ENCODE measurements at regions not wholly inside any gene's neighbourhood (a gene's known extent, or its start where the extent isn't known, plus 50 kb on each side); places are given as distances from the start of the nearest gene placed in this dataset.
"Not testable (repeated sequence)": the region's sequence is repeated elsewhere in the genome, so short reads cannot be mapped to it uniquely, and the experiment has no call there.

DNA sequence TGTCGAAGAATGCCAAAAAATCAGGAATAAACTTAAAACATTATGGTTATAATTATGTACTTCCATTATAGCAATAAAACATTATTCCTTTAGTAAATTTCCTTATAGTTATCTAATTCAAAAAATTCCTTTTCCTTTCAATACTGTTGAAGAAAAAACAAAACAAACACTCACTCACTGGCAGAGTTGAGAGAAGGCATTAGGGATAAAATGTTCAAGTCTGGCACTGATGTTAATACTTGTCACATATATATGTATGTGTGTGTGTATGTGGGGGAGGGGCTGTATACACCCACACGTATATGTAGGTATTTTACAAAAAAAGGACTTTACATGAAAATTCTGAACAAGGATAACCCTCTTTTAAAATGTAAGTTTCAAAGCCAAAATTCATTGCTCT lies 150.2 kb upstream of the MEOX2 start:
- DNase-seq (ENCODE audit: low read depth in 2 of 3, low spot score in 1 of 3): no peak

DNA sequence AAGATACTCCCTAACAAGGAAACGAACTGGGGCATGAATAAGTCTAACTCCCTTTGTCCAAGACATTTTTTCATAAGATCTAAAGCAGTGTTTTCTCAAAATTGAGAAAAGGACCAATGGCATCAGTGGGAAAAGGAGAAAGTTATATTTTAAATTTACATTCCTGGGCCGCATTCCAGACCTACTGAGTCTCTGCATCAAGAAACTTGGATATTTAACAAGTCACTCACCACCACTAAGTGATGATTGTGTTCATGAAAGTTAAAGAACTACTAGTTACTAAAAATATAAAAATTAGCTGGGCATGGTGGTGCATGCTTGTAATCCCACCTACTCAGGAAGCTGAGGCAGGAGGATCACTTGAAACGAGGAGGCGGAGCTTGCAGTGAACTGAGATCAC lies 149.6 kb upstream of the MEOX2 start:
- no peak for DNase-seq (ENCODE audit: low read depth in 2 of 3, low spot score in 1 of 3)

DNA sequence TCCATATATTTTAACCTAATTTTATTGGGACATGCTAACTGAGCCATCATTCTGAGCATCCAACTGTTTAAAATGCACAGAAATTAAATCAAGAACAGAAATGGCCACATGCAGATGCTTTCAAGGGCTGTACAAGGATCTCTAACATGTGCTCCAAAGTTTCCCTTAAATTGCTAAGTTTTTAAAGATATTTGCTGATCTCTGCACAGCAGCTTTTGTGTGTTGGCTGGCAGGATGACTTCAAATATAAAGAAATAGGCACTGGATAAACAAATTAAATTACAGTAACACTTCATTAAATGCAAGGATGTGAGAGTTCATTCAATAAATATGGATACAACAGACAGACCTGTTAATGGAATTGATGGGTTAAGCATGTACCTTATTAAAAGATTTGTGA lies 148.0 kb upstream of the MEOX2 start:
- DNase-seq (ENCODE audit: low read depth in 2 of 3, low spot score in 1 of 3): no peak

DNA sequence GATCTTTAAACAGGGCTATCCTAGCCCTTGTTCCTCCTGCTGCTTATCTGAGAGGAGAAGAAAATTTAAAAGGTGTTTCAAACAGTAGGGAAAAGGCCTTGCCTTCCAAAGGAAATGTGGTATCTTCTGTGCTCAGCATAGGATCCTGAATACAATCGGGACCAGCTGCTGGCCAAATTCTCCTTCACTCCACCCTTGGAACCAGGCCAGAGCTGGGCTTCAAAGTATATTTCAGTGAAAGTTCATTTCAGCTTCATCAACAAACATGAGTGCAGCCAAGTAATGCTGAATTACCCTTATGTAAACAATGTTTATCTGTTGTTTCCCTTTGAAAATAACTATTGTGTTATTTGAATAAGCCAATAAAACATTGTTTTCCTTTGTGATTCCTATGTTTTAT lies 146.5 kb upstream of the MEOX2 start:
- no peak for DNase-seq (ENCODE audit: low read depth in 2 of 3, low spot score in 1 of 3)

DNA sequence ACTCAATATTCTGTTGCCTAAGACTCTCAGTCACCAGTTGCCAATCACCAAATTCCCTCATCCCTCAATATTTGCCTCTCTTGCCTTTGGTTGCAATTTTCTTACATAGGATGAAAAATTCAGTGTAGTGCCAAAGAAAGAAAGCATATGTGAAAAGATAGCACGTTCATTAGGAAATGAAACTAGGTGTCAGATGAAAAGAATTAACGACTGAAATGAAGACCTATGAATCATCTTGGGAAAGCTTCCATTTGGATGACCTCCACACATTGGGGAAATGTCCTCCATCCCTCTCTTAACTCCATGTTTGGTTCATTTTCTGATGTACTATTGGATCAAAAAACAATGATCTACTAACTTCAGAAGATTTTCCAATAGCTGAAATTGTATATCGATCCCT lies 145.1 kb upstream of the MEOX2 start:
- no peak for DNase-seq (ENCODE audit: low read depth in 2 of 3, low spot score in 1 of 3)

DNA sequence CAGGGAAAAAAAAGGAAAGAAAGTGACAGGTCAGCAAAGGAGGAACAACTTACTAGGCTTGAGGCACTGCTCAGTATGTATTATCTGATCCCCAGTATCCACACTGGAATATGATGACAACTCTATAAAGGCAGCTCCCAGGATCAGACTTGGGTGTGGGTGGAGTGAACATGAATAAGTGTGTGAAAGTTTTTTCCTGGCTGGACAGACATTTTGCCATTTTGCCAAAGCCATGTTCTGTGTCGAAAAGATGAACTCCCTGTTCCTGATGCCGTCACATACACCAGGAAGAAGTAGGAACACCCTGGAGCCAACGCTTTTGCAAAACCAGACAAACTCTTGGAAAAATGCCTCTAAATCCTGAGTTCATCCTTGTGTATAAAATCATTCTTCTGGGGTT lies 143.2 kb upstream of the MEOX2 start:
- no peak for DNase-seq (ENCODE audit: low read depth in 2 of 3, low spot score in 1 of 3)

DNA sequence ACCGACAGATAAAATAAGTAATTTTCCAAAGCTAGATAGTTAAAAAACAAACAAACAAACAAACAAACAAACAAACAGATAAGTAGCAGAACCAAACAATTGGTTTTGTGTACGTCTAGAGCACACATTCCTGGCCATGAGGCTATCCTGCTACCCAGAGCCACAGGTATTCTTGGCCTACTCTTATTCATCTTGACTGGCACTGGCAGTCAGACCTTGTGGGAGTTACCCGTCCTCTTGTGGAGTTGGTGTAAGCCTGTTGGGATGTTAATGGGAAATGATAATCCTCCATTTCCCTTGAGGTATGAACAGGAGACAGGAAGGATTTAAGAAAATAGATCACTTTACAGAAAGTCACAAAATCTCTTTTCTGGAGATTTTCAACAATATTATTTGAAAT lies 142.4 kb upstream of the MEOX2 start:
- DNase-seq (ENCODE audit: low read depth in 2 of 3, low spot score in 1 of 3): no peak

DNA sequence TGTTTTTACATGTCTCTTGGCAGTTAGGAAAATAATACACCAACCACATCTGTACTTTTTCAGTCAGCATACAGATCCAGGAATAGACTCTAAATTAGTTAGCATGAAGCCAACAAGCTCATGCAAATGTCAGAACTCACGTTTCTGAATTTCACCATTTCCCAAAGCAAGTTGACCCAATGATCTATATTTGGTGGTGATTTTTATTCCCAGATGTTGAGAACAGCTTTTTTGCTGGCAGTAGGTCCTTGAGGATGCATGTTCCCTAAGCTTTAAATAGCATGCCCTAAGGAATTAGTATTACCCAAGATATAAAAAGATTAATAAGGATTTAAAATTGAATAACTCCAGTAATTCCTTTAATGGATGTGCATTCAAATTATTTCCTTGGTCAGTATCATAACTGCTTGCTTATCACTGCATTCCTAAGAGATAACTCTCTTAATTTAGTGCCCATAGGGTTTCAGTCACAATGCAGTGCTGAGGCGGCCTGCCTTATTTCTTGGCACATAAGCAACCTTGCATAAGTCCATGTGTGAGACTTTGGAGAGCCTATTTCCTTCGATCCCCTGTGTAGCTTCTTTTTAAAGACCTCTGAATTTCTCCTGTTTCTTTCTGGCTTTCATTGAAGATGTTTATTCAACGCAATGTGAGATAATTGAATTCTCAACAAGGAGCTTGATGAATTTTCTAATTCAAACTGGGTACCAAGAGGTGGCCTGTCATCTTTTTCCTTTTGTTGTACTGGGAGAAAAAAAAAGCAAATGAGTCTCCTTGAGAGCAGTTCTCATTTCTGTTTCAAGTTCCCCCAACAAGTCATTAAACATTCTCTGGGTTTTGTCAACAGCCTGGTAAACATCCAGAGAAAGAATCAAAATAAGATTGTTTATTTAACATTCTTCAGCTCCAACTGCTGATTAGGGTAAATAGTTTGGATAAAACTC lies 135.3 kb upstream of the MEOX2 start:
- DNase-seq (ENCODE audit: low read depth in 2 of 3, low spot score in 1 of 3): no peak

DNA sequence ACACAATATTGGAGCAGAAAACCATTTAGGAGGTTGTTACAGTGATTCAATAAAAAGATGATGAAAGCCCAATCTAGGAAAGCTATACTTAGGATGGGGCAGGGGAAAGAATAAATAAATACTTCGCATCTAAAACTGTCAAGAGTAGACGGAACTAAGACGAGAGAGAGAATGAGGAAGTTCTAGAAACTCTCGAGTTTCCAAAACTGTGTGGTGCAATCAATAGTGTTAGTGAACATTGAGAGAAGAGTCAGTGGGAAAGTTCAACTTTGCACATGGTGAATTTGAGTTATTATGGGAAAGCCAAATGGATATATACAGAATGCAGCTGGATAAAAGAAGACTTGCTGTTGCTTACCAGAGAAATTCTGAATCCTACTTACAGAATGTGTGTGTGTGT lies 133.8 kb upstream of the MEOX2 start:
- no peak for DNase-seq (ENCODE audit: low read depth in 2 of 3, low spot score in 1 of 3)

DNA sequence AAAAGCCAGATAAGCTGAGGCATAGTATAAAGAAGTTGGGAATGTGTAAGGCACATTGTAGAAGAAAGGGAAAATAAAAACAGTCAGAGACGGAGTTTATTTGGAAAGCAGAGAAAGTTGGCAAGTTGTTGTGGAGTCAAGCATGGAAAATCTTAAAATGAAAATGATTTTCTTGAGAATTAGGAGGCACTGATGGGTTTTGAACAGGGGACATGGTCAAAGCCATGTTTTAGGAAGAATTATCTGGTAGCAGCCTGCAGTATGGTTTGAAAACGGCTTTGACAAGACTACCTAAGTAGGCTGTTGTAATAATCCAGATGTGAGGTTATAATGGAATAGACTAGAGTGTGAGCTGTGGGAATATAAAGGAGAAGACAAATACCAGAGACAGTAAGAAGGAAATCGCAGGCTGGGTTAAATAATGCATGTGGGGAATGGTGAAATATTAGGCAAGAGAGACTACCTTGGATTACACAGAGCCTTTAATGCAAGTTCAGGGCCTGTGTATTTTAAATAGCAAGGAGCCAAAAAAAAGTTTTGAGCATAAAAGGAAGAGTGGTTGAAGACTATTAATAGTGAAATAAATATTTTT lies 130.4 kb upstream of the MEOX2 start:
- DNase-seq (ENCODE audit: low read depth in 2 of 3, low spot score in 1 of 3): no peak

DNA sequence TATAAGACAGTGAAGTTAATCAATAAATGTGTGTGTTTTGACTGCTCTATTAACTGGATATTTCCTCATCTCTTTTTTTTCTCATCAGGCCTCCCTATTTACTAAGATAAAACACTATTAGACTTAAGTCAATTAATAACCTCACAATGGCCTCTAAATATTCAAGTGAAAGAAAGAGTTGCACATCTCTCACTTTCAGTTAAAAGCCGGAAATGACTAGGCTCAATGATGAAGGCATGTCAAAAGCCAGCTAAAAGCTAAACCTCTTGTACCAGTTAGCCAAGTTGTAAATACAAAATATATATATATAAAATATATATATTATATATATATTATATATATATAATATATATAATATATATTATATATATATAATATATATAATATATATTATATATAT lies 127.0 kb upstream of the MEOX2 start:
- no peak for DNase-seq (ENCODE audit: low read depth in 2 of 3, low spot score in 1 of 3)

DNA sequence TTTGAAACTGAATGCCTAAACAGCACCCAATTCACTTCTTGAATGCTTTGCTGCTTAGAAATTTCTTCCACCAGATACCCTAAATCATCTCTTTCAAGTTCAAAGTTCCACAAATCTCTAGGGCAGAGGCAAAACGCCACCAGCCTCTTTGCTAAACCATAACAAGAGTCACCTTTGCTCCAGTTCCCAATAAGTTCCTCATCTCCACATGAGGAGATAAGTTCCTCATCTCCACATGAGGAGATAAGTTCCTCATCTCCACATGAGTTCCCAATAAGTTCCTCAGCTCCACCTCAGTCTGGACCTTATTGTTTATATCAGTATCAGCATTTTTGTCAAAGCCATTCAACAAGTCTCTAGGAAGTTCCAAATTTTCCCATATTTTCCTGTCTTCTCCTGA lies 123.9 kb upstream of the MEOX2 start:
- not testable (repeated sequence) for DNase-seq (ENCODE audit: low read depth in 2 of 3, low spot score in 1 of 3)

DNA sequence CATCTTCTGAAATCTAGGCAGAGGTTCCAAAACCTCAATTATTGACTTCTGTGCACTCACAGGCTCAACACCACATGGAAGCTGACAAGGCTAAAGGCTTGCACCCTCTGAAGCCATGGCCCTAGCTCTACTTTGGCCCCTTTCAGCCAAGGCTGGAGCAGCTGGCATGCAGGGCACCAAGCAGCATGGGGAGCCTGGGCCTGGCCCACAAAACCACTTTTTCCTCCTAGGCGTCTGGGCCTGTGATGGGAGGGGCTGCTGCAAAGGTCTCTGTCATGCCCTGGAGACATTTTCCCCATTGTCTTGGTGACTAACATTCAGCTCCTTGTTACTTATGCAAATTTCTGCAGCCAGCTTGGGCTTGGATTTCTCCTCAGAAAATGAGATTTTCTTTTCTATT lies 123.5 kb upstream of the MEOX2 start:
- DNase-seq (ENCODE audit: low read depth in 2 of 3, low spot score in 1 of 3): not testable (repeated sequence)

DNA sequence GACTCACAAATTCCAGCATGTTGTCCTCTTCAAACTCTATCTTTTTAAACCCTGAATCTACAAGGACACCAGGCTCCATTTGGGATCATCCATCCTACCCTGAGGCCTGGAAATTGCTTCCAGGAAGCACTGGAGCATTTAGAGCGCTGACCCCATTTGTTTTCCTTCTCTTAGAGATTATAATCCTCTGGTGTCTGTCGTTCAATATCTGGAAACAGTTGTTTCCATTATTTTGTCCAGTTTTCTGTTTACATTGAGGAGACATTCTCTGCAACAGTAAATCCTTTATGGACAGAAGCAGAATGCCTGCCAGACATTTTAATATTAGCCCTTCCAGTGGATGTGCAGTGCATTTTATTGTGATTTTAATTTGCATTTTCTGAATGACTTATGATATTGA lies 119.4 kb upstream of the MEOX2 start:
- DNase-seq (ENCODE audit: low read depth in 2 of 3, low spot score in 1 of 3): no peak

DNA sequence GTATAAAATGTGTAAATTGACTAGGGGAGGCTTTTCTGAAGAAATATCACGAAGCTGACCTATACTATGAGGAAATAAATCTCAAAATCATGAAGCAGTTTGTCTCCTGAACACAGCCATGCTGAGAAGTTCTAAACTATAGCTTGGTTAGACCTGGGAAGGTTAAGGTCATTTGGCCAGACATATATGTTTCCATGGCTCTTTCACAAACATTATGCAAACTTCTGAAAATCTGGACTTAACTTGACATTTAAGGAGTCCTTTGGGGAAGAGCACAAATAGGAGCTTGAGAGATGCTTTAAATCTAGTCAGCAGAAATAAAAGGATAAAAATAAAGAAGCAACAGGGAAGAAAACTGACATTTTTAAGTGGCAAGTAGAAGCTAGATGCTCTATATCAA lies 115.9 kb upstream of the MEOX2 start:
- DNase-seq (ENCODE audit: low read depth in 2 of 3, low spot score in 1 of 3): no peak

DNA sequence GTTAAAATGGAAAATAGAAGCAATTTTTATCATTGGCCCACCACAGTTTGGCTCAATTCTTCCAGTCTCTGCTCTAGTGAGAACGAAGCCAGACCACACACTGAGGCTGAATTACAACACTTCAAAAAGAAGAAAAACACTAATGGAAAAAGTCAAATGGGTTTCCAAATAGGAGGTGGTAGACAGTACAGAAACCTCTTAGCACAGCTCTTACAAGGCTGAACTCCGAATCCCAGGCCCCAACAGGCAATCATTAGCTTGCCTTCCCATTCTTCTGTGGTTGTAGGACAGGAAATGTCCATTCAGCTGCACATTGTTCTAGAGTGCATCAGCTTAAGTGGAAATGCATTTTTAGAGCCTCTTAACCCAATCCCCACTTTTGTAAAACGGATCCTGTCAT lies 115.1 kb upstream of the MEOX2 start:
- DNase-seq (ENCODE audit: low read depth in 2 of 3, low spot score in 1 of 3): no peak

DNA sequence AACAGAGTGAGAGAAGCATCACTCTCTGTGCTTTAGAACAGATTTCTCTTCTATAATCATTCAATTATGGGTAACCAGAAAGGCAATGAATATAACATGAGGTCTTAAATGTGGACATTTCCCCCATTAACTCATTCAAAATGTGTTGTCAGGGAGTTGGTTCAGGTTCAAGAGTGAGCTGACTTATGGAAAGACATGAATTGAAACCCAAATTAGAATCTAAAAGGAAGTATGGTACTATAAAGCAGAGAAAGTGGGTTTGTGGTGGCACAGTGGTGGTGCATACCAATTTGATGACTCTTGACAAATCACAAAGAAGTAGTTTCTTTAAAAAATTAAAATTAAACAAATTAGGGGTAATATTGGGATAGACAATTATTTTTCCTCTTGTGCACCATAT lies 114.6 kb upstream of the MEOX2 start:
- no peak for DNase-seq (ENCODE audit: low read depth in 2 of 3, low spot score in 1 of 3)

DNA sequence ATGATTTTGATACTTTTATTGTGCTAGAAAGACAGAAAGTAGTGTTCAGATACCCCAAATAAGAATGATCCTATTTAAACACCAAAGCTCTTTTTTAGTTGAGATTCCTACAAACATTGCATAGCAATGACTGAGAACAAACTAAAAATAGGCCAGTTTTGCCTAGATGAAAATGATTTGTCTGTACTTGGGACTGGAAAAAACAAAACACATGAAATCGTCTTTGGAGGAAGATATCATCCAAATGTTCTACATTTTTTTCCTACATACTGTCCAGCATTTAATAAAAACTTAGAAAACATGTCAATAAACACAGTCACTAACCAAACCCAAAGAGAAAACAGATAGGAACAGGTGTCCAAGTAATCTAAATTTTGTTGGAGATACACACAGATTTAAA lies 111.6 kb upstream of the MEOX2 start:
- no peak for DNase-seq (ENCODE audit: low read depth in 2 of 3, low spot score in 1 of 3)

DNA sequence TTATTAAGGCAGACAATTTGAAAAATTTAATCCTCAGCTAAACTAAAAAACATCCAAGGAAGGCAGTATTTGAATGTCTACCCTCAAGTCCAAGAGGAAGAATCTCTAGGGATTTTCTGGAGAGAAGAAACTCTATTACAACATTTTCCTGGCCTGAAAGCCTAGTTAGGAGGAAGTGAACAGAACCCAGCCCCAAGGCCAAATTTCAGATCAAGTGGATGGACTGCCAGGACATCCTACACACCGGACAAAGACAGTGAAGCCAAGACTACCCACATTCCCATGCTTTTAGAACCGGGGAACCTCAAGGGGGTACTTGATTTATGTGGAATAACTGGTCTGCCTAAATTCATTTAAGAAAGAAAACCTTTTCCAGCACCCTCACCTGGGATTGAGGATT lies 108.9 kb upstream of the MEOX2 start:
- DNase-seq (ENCODE audit: low read depth in 2 of 3, low spot score in 1 of 3): no peak

DNA sequence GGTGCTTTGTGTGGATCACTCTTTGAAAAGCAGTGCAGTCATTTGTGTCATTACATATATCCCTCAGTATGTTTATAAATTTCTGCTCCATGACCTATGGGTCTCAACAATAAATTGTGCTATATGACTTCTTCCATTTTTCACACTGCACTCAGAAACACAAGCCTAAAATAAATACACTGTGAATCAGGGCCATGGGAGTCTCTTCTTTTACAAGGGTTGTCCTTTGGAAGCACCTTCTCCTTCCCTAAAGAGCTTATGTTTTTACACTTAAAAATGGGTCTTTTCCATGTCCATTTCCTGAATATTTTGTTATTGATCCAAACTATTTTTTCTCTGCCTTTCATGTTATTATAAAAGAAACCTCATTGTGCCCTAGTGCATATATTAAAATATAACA lies 108.3 kb upstream of the MEOX2 start:
- DNase-seq (ENCODE audit: low read depth in 2 of 3, low spot score in 1 of 3): no peak

DNA sequence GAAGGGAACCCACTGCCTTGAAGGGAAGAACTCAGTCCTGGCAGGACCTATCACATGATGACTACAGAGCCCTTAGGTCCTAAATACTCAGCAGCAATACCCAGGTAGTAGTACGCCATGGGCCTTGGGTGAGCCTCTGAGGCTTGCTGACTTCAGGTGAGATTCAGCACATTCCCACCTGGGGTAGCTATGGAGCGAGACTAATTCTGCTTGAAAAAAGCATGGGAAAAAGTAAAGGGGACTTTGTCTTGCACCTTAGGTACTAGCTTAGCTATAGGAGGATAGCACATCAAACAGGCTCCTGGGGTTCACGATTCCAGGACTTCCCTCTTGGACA lies 98.2 kb upstream of the MEOX2 start:
- no peak for DNase-seq (ENCODE audit: low read depth in 2 of 3, low spot score in 1 of 3)

DNA sequence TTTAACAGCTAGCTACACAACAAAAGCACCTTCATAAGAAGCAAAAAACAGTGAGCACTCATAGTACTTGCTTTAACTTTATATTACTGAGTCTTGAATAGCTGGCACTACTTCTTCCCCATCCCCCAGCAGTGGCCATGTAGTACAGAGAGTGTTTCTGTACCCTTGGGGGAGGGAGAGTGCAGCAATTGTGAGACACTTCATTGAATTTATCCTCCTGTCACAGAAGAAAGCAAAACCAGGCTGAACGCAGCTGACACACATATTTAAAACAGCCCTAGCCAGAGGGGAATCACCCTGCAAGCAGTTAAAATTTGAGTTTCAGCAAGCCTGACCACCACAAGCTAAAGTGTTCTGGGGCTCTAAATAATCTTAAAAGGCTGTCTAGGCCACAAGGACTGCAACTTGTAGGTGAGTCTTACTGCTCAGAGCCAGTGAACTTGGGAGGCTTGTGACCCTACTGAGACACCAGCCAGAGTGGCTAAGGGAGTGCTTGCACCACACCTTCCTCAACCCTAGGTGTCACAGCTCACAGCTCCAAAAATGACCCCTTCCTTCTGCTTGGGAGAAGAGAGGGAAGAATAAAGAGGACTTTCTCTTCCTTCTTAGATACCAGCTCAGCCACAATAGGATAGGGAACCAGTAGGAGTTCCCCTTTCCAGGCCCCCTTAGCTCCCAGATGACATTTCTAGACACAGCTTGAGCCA lies 97.7 kb upstream of the MEOX2 start:
- no peak for DNase-seq (ENCODE audit: low read depth in 2 of 3, low spot score in 1 of 3)

Measured in stimulated activated CD4-positive, alpha-beta T cell treated with anti-CD3 and anti-CD28 coated beads, Interleukin-12 subunit alpha, Interleukin-12 subunit beta, amount 100 ng/mL, for 48 hours (primary cell).